Parathyroid adenoma (tissue), 2 donors: ENCODE measurements at regions not wholly inside any gene's neighbourhood (a gene's known extent, or its start where the extent isn't known, plus 50 kb on each side); places are given as distances from the start of the nearest gene placed in this dataset.

ENCODE experiments used
- H2AFZ ChIP-seq: fragments of 300-600 bp; sonication (generic); one replicate; pipeline ENCODE4 v1.7.0; 2017; ENCODE audit warnings: antibody characterized with exemption, mild to moderate bottlenecking
- H3K27ac ChIP-seq: fragments of 300-600 bp; sonication (generic); one replicate; pipeline ENCODE4 v1.7.0; 2017
- H3K27me3 ChIP-seq: fragments of 300-600 bp; sonication (generic); one replicate; pipeline ENCODE4 v1.7.0; 2017; ENCODE audit warnings: low read length; ENCODE audit not compliant: control insufficient read depth, insufficient read depth
- H3K36me3 ChIP-seq: fragments of 300-600 bp; sonication (generic); one replicate; pipeline ENCODE4 v1.7.0; 2017; ENCODE audit warnings: low read length; ENCODE audit not compliant: control insufficient read depth, insufficient read depth
- H3K4me1 ChIP-seq: fragments of 300-600 bp; sonication (generic); one replicate; pipeline ENCODE4 v1.7.0; 2017; ENCODE audit warnings: control low read depth
- H3K4me2 ChIP-seq: fragments of 300-600 bp; sonication (generic); one replicate; pipeline ENCODE4 v1.7.0; 2017; ENCODE audit warnings: low read length
- H3K4me3 ChIP-seq: fragments of 300-600 bp; sonication (generic); one replicate; pipeline ENCODE4 v1.7.0; 2017; ENCODE audit warnings: low read depth, low read length
- H3K79me2 ChIP-seq: fragments of 300-600 bp; sonication (generic); one replicate; pipeline ENCODE4 v1.7.0; 2017; ENCODE audit warnings: control low read depth
- H3K9ac ChIP-seq: fragments of 300-600 bp; sonication (generic); one replicate; pipeline ENCODE4 v1.7.0; 2017; ENCODE audit warnings: mild to moderate bottlenecking
- H3K9me3 ChIP-seq: fragments of 300-600 bp; sonication (generic); one replicate; pipeline ENCODE4 v1.7.0; 2017; ENCODE audit warnings: low read length; ENCODE audit not compliant: control insufficient read depth
- TF ChIP-seq, protein P1 (sequence below): fragments of 300-600 bp; sonication (generic); IDR thresholded peaks from one replicate; pipeline ENCODE4 v1.7.0; 2017; ENCODE audit warnings: antibody characterized with exemption, mild to moderate bottlenecking
- donor health status: primary hyperparathyroidism.

DNA sequence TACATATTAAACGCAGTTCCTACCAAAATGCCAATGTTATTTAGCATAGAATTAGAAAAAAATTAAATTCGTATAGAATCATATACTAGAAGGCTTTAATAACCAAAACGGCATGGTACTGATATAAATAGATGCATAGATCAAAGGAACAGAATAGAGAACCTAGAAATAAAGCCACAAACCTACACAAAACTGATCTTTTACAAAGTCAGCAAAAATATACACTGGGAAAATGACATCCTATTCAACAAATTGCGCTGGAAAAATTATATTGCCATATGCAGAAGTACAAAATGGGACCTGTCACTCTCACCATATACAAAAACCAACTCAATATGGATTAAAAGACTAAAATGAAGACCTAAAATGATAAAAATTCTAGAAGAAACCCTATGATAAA is 1882.6 kb downstream of the TP53TG3F start:
- no peaks in the 10 kb centered on the region for H3K27me3 ChIP-seq
- H3K4me1 ChIP-seq = no peaks in the 10 kb centered on the region
- TF ChIP-seq, protein P1, sequence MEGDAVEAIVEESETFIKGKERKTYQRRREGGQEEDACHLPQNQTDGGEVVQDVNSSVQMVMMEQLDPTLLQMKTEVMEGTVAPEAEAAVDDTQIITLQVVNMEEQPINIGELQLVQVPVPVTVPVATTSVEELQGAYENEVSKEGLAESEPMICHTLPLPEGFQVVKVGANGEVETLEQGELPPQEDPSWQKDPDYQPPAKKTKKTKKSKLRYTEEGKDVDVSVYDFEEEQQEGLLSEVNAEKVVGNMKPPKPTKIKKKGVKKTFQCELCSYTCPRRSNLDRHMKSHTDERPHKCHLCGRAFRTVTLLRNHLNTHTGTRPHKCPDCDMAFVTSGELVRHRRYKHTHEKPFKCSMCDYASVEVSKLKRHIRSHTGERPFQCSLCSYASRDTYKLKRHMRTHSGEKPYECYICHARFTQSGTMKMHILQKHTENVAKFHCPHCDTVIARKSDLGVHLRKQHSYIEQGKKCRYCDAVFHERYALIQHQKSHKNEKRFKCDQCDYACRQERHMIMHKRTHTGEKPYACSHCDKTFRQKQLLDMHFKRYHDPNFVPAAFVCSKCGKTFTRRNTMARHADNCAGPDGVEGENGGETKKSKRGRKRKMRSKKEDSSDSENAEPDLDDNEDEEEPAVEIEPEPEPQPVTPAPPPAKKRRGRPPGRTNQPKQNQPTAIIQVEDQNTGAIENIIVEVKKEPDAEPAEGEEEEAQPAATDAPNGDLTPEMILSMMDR = no peak
- H2AFZ ChIP-seq = no peak overlapping the region
- H3K36me3 ChIP-seq = no peaks in the 10 kb centered on the region
- H3K9me3 ChIP-seq = no peaks in the 10 kb centered on the region
- no peak overlapping the region for H3K27ac ChIP-seq
- H3K79me2 ChIP-seq = no peaks in the 10 kb centered on the region
- H3K9ac ChIP-seq = no peak overlapping the region
- H3K4me2 ChIP-seq = no peak overlapping the region
- H3K4me3 ChIP-seq = no peak overlapping the region

DNA sequence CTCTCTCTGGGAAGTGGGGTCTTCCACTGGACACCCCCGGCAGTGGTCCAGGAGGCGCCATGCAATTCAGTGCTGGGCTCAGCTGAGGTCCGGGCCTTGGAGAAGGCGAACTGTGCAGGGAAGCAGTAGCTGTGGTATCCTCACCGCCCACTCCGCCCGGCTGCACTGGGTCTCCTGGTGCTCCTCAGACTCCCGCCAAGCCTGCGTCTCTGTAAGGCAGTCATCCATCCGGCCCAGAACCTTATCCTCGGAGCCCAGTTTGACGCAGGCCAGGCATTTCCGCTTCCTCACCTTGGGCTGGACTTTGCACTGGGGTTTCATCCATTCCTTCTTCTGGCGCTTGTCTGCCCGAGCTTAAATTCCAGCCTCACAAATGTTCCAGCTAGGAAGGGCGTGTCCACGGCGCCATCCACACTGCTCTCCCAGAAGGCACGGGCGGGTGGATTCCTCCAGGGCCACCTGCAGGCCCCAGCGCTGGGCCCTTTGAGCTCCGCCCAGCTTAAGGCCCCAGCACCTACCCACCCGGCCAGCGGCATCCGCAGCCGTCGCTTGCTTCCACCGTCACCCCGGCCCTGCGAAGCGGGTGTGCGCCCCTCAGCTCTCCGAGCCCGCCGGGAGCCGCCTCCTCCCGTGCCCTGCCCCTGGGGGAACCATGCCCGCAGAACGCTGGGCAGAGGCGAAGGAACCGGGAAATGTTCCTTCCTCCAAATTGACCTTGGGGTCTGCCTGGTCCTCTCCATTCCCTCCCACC is 1884.8 kb downstream of the TP53TG3F start:
- Histone ChIP-seq H3K36me3 (no peaks in the 10 kb centered on the region), H3K79me2 (no peaks in the 10 kb centered on the region), H3K9me3 (no peaks in the 10 kb centered on the region), H3K27ac (no peak overlapping the region), H3K4me1 (no peaks in the 10 kb centered on the region), H3K4me3 (no peak overlapping the region), H3K27me3 (no peaks in the 10 kb centered on the region), H2AFZ (no peak overlapping the region), H3K4me2 (no peak overlapping the region), H3K9ac (no peak overlapping the region)
- TF ChIP-seq, protein P1 = no peak

DNA sequence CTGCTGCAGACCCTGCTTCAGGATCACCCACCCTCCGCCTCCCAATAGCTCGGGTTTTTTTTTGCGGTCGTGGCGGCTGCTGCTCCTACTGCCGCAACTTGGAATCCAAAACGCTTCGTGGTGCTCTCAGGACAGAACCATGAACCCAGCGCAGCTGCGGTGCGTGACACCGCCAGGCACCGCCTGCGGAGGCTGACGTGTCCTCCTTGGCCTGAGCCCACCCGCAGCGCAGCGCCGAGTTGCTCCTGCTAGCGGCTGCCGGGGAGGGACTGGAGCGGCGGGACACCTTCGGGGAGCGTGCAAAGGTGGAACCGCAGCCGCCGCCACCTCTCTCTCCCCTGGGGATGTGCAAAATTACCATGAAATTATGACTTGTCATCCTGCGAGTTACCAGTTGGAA is 1893.0 kb downstream of the TP53TG3F start:
- Histone ChIP-seq H3K27me3 (no peaks in the 10 kb centered on the region), H3K36me3 (no peaks in the 10 kb centered on the region), H3K79me2 (no peaks in the 10 kb centered on the region), H2AFZ (no peak overlapping the region), H3K4me2 (no peak overlapping the region), H3K27ac (no peak overlapping the region), H3K4me3 (no peak overlapping the region), H3K9ac (no peak overlapping the region), H3K4me1 (no peaks in the 10 kb centered on the region), H3K9me3 (no peaks in the 10 kb centered on the region)
- TF ChIP-seq, protein P1 = no peak

DNA sequence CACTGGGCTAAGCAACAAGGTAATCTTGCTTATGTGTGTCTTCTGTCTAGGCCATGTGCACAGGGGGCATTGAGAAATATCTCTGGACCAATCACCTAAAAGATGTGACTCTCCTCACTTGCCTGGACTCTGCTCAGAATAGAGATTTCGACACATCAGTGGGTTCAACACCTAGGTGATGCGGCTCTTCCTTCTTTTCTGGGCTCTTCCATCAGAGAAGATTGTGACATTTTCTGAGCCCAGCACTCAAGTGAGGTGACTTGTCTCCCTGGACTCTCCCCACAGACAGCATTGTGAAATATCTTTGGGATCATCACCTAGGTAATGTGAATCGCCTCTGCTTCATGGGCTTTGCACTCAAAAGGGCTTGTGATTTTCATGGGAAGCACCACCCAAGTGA is 1904.1 kb downstream of the TP53TG3F start:
- no peaks in the 10 kb centered on the region for H3K9me3 ChIP-seq
- H2AFZ ChIP-seq = no peak overlapping the region
- H3K27me3 ChIP-seq = no peaks in the 10 kb centered on the region
- H3K4me3 ChIP-seq = no peak overlapping the region
- no peak overlapping the region for H3K9ac ChIP-seq
- no peak overlapping the region for H3K27ac ChIP-seq
- no peak overlapping the region for H3K4me2 ChIP-seq
- TF ChIP-seq, protein P1 = no peak
- no peaks in the 10 kb centered on the region for H3K4me1 ChIP-seq
- H3K36me3 ChIP-seq = no peaks in the 10 kb centered on the region
- H3K79me2 ChIP-seq = no peaks in the 10 kb centered on the region

DNA sequence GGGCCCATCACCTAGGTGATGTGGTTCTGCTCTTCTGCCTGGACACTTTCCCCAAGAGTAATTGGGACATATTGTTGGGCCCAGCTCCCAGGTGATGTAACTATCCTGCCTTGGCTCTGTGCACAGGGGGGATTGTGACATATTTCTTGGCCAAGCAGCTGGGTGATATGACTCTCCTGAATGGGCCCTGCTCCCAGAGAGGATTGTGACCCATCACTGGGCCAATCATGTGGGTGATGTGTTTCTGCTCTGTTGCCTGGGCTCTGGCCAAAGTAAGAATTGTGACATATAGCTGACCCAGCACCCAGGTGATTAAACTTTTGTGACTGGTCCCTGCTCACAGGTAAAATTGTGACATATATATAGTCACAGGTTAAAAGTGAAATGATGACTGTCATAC is 1904.9 kb downstream of the TP53TG3F start:
- Histone ChIP-seq H3K27ac (no peak overlapping the region), H2AFZ (no peak overlapping the region), H3K79me2 (no peaks in the 10 kb centered on the region), H3K27me3 (no peaks in the 10 kb centered on the region), H3K4me3 (no peak overlapping the region), H3K9me3 (no peaks in the 10 kb centered on the region), H3K4me2 (no peak overlapping the region), H3K4me1 (no peaks in the 10 kb centered on the region), H3K9ac (no peak overlapping the region), H3K36me3 (no peaks in the 10 kb centered on the region)
- TF ChIP-seq, protein P1 = no peak
